ENCODE measurements at regions not wholly inside any gene's neighbourhood (a gene's known extent, or its start where the extent isn't known, plus 50 kb on each side); places are given as distances from the start of the nearest gene placed in this dataset.

GRCh38 chr2:180443888-180444287 is 436.8 kb upstream of the CWC22 start:
- DNase-seq: no peak

GRCh38 chr2:180442860-180443644 is 436.0 kb upstream of the CWC22 start:
- no peak for DNase-seq

- DNase-seq: no peak
These were observed 412.1 kb upstream of the CWC22 start for GRCh38 chr2:180419212-180419611.

GRCh38 chr2:180416627-180417026 is 409.5 kb upstream of the CWC22 start:
- DNase-seq: peak; percentile 16 to 67 (median 27)

GRCh38 chr2:180413336-180413735 is 406.2 kb upstream of the CWC22 start:
- DNase-seq: peak in 1 of 3 experiments; percentile 4

- no peak for DNase-seq
These were observed 405.1 kb upstream of the CWC22 start for GRCh38 chr2:180412219-180412618.

GRCh38 chr2:180411661-180412060 is 404.6 kb upstream of the CWC22 start:
- no peak for DNase-seq

- DNase-seq: no peak
These were observed 399.6 kb upstream of the CWC22 start for GRCh38 chr2:180406687-180407086.

GRCh38 chr2:180405520-180405919 is 398.4 kb upstream of the CWC22 start:
- DNase-seq: no peak

- DNase-seq: peak in 1 of 3 experiments; percentile 5
These were observed 387.2 kb upstream of the CWC22 start for GRCh38 chr2:180394305-180394704.

- no peak for DNase-seq
These were observed 378.6 kb upstream of the CWC22 start for GRCh38 chr2:180385601-180386201.

- no peak for DNase-seq
These were observed 369.0 kb upstream of the CWC22 start for GRCh38 chr2:180376066-180376465.

GRCh38 chr2:180374502-180375281 is 367.6 kb upstream of the CWC22 start:
- peak in 1 of 3 experiments; percentile 38 for DNase-seq

GRCh38 chr2:180370511-180371205 is 363.6 kb upstream of the CWC22 start:
- DNase-seq: no peak

GRCh38 chr2:180368881-180369280 is 361.8 kb upstream of the CWC22 start:
- no peak for DNase-seq

- peak in 1 of 3 experiments; percentile 6 for DNase-seq
These were observed 360.7 kb upstream of the CWC22 start for GRCh38 chr2:180367815-180368214.

GRCh38 chr2:180366481-180366880 is 359.4 kb upstream of the CWC22 start:
- no peak for DNase-seq

GRCh38 chr2:180364719-180365118 is 357.6 kb upstream of the CWC22 start:
- DNase-seq: peak in 2 of 3 experiments; percentile 51 to 80

GRCh38 chr2:180360283-180360618 is 353.2 kb upstream of the CWC22 start:
- DNase-seq: no peak

GRCh38 chr2:180359522-180360282 is 352.6 kb upstream of the CWC22 start:
- DNase-seq: peak in 2 of 3 experiments; percentile 9 to 41

- DNase-seq: no peak
These were observed 351.4 kb upstream of the CWC22 start for GRCh38 chr2:180358458-180358857.

- DNase-seq: no peak
These were observed 349.6 kb upstream of the CWC22 start for GRCh38 chr2:180356676-180357075.
